HG02610 (cell line): ENCODE measurements at regions not wholly inside any gene's neighbourhood (a gene's known extent, or its start where the extent isn't known, plus 50 kb on each side); places are given as distances from the start of the nearest gene placed in this dataset.
"Not testable (repeated sequence)": the region's sequence is repeated elsewhere in the genome, so short reads cannot be mapped to it uniquely, and the experiment has no call there.

Source experiments
- ATAC-seq: cut with Tn5 transposase; IDR thresholded peaks from one replicate; pipeline ENCODE4 v1.9.1; 2021; ENCODE audit warnings: mild to moderate bottlenecking, moderate library complexity; ENCODE audit not compliant: unreplicated experiment

DNA sequence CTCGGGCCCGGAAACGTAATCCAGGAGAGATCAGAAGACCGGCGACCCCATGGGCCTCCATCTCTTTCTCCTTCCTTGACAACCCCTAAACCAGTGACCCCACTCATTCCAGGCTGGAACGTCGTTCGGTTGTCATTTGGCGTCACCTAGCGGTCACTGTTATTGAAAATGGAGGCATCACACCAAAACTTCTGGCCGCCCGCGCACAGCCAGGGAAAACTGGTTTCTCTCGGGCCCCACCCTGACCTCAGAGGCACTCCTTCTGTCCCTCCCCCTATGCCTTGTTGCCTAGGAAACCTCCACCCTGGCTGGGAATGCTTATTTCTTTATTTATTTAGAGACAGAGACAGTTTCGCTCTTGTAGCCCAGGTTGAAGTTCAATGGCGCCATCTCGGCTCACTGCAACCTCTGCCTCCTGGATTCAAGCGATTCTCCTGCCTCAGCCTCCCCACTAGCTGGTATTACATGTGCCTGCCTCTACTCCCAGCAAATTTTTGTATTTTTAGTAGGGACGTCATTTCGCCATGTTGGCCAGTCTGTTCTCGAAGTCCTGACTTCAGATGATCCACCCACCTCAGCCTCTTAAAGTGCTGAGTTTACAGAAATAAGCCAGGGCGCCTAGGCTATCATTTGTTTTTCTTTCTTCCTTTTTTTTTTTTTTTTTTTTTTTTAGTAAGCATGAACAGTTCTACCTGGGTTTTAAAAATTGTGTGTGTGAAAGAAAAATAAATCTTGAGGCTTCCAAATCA, 2144.1 kb upstream of the TPTE start:
- ATAC-seq: not testable (repeated sequence)

DNA sequence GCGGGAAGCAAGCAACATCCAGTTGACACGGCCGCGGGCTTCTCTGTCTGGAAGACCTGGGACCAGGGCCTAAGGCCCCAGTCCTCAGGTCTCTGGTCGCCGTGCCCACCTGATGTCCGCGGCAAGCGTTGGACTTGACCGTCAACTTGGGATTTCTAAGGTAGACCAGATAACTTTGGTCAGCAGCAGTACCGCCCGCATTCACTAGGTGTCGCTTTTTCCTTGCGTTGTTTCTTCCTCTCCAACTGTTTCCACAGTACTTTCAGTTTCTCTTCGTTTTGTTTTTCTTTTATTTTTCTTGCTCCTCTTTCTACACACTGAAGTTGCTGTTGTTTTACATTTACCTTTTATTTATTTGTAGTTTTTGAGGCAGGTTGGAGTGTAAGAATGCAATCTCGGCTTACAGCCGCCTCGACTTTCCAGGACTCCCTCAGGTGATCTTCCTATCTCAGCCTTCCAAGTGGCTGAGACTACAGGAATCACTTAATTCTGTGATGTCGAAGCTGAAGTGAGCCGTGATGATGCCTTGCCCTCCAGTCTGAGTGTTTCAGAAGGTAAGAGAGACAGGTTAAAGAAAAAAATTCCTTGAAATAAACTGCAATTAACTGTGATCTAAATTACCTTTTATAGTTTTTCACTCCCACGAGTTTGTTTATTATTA, 2140.8 kb upstream of the TPTE start:
- ATAC-seq: not testable (repeated sequence)

DNA sequence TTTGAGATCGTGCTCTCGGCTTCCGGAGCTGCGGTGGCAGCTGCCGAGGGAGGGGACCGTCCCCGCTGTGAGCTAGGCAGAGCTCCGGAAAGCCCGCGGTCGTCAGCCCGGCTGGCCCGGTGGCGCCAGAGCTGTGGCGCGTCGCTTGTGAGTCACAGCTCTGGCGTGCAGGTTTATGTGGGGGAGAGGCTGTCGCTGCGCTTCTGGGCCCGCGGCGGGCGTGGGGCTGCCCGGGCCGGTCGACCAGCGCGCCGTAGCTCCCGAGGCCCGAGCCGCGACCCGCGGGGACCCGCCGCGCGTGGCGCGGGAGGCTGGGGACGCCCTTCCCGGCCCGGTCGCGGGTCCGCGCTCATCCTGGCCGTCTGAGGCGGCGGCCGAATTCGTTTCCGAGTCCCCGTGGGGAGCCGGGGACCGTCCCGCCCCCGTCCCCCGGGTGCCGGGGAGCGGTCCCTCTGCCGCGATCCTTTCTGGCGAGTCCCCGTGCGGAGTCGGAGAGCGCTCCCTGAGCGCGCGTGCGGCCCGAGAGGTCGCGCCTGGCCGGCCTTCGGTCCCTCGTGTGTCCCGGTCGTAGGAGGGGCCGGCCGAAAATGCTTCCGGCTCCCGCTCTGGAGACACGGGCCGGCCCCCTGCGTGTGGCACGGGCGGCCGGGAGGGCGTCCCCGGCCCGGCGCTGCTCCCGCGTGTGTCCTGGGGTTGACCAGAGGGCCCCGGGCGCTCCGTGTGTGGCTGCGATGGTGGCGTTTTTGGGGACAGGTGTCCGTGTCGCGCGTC, 2133.0 kb upstream of the TPTE start:
- ATAC-seq: not testable (repeated sequence)

DNA sequence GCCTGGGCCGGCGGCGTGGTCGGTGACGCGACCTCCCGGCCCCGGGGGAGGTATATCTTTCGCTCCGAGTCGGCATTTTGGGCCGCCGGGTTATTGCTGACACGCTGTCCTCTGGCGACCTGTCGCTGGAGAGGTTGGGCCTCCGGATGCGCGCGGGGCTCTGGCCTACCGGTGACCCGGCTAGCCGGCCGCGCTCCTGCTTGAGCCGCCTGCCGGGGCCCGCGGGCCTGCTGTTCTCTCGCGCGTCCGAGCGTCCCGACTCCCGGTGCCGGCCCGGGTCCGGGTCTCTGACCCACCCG, 2132.5 kb upstream of the TPTE start:
- not testable (repeated sequence) for ATAC-seq

DNA sequence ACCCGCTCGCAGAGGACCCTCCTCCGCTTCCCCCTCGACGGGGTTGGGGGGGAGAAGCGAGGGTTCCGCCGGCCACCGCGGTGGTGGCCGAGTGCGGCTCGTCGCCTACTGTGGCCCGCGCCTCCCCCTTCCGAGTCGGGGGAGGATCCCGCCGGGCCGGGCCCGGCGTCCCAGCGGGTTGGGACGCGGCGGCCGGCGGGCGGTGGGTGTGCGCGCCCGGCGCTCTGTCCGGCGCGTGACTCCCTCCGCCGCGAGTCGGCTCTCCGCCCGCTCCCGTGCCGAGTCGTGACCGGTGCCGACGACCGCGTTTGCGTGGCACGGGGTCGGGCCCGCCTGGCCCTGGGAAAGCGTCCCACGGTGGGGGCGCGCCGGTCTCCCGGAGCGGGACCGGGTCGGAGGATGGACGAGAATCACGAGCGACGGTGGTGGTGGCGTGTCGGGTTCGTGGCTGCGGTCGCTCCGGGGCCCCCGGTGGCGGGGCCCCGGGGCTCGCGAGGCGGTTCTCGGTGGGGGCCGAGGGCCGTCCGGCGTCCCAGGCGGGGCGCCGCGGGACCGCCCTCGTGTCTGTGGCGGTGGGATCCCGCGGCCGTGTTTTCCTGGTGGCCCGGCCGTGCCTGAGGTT, 2130.7 kb upstream of the TPTE start:
- ATAC-seq: not testable (repeated sequence)

DNA sequence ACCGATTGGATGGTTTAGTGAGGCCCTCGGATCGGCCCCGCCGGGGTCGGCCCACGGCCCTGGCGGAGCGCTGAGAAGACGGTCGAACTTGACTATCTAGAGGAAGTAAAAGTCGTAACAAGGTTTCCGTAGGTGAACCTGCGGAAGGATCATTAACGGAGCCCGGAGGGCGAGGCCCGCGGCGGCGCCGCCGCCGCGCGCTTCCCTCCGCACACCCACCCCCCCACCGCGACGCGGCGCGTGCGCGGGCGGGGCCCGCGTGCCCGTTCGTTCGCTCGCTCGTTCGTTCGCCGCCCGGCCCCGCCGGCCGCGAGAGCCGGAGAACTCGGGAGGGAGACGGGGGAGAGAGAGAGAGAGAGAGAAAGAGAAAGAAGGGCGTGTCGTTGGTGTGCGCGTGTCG, 2127.0 kb upstream of the TPTE start:
- ATAC-seq: not testable (repeated sequence)

DNA sequence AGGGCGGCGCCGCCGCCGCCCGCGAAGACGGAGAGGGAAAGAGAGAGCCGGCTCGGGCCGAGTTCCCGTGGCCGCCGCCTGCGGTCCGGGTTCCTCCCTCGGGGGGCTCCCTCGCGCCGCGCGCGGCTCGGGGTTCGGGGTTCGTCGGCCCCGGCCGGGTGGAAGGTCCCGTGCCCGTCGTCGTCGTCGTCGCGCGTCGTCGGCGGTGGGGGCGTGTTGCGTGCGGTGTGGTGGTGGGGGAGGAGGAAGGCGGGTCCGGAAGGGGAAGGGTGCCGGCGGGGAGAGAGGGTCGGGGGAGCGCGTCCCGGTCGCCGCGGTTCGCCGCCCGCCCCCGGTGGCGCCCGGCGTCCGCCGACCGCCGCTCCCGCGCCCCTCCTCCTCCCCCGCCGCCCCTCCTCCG, 2125.4 kb upstream of the TPTE start:
- ATAC-seq: not testable (repeated sequence)

DNA sequence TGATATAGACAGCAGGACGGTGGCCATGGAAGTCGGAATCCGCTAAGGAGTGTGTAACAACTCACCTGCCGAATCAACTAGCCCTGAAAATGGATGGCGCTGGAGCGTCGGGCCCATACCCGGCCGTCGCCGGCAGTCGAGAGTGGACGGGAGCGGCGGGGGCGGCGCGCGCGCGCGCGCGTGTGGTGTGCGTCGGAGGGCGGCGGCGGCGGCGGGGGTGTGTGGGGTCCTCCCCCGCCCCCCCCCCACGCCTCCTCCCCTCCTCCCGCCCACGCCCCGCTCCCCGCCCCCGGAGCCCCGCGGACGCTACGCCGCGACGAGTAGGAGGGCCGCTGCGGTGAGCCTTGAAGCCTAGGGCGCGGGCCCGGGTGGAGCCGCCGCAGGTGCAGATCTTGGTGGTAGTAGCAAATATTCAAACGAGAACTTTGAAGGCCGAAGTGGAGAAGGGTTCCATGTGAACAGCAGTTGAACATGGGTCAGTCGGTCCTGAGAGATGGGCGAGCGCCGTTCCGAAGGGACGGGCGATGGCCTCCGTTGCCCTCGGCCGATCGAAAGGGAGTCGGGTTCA, 2122.4 kb upstream of the TPTE start:
- not testable (repeated sequence) for ATAC-seq

DNA sequence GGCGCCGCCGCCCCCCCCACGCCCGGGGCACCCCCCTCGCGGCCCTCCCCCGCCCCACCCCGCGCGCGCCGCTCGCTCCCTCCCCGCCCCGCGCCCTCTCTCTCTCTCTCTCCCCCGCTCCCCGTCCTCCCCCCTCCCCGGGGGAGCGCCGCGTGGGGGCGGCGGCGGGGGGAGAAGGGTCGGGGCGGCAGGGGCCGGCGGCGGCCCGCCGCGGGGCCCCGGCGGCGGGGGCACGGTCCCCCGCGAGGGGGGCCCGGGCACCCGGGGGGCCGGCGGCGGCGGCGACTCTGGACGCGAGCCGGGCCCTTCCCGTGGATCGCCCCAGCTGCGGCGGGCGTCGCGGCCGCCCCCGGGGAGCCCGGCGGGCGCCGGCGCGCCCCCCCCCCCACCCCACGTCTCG, 2121.5 kb upstream of the TPTE start:
- not testable (repeated sequence) for ATAC-seq

DNA sequence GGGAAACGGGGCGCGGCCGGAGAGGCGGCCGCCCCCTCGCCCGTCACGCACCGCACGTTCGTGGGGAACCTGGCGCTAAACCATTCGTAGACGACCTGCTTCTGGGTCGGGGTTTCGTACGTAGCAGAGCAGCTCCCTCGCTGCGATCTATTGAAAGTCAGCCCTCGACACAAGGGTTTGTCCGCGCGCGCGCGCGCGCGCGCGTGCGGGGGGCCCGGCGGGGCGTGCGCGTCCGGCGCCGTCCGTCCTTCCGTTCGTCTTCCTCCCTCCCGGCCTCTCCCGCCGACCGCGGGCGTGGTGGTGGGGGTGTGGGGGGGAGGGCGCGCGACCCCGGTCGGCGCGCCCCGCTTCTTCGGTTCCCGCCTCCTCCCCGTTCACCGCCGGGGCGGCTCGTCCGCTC, 2119.6 kb upstream of the TPTE start:
- not testable (repeated sequence) for ATAC-seq

DNA sequence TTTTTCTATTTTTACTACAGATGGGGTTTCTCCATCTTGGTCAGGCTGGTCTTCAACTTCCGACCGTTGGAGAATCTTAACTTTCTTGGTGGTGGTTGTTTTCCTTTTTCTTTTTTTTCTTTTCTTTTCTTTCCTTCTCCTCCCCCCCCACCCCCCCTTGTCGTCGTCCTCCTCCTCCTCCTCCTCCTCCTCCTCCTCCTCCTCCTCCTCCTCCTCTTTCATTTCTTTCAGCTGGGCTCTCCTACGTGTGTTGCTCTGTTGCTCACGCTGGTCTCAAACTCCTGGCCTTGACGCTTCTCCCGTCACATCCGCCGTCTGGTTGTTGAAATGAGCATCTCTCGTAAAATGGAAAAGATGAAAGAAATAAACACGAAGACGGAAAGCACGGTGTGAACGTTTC, 2115.1 kb upstream of the TPTE start:
- ATAC-seq: not testable (repeated sequence)

DNA sequence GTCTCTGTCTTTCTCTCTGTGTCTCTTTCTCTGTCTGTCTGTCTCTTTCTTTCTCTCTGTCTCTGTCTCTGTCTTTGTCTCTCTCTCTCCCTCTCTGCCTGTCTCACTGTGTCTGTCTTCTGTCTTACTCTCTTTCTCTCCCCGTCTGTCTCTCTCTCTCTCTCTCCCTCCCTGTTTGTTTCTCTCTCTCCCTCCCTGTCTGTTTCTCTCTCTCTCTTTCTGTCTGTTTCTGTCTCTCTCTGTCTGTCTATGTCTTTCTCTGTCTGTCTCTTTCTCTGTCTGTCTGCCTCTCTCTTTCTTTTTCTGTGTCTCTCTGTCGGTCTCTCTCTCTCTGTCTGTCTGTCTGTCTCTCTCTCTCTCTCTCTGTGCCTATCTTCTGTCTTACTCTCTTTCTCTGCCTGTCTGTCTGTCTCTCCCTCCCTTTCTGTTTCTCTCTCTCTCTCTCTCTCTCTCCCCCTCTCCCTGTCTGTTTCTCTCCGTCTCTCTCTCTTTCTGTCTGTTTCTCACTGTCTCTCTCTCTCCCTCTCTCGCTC, 2110.2 kb upstream of the TPTE start:
- not testable (repeated sequence) for ATAC-seq

DNA sequence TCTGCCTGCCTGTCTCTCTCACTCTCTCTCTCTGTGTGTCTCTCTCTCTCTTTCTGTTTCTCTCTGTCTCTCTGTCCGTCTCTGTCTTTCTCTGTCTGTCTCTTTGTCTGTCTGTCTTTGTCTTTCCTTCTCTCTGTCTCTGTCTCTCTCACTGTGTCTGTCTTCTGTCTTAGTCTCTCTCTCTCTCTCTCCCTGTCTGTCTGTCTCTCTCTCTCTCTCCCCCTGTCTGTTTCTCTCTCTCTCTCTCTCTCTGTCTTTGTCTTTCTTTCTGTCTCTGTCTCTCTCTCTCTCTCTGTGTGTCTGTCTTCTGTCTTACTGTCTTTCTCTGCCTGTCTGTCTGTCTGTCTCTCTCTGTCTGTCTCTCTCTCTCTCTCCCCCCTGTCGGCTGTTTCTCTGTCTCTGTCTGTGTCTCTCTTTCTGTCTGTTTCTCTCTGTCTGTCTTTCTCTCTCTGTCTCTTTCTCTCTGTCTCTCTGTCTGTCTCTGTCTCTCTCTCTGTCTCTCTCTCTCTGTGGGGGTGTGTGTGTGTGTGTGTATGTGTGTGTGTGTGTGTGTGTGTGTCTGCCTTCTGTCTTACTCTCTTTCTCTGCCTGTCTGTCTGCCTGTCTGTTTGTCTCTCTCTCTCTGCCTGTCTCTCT, 2101.3 kb upstream of the TPTE start:
- ATAC-seq: peak; percentile 88

DNA sequence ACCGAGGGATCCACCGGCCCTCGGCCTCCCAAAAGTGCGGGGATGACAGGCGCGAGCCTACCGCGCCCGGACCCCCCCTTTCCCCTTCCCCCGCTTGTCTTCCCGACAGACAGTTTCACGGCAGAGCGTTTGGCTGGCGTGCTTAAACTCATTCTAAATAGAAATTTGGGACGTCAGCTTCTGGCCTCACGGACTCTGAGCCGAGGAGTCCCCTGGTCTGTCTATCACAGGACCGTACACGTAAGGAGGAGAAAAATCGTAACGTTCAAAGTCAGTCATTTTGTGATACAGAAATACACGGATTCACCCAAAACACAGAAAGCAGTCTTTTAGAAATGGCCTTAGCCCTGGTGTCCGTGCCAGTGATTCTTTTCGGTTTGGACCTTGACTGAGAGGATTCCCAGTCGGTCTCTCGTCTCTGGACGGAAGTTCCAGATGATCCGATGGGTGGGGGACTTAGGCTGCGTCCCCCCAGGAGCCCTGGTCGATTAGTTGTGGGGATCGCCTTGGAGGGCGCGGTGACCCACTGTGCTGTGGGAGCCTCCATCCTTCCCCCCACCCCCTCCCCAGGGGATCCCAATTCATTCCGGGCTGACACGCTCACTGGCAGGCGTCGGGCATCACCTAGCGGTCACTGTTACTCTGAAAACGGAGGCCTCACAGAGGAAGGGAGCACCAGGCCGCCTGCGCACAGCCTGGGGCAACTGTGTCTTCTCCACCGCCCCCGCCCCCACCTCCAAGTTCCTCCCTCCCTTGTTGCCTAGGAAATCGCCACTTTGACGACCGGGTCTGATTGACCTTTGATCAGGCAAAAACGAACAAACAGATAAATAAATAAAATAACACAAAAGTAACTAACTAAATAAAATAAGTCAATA, 2093.4 kb upstream of the TPTE start:
- ATAC-seq: peak; percentile 46

DNA sequence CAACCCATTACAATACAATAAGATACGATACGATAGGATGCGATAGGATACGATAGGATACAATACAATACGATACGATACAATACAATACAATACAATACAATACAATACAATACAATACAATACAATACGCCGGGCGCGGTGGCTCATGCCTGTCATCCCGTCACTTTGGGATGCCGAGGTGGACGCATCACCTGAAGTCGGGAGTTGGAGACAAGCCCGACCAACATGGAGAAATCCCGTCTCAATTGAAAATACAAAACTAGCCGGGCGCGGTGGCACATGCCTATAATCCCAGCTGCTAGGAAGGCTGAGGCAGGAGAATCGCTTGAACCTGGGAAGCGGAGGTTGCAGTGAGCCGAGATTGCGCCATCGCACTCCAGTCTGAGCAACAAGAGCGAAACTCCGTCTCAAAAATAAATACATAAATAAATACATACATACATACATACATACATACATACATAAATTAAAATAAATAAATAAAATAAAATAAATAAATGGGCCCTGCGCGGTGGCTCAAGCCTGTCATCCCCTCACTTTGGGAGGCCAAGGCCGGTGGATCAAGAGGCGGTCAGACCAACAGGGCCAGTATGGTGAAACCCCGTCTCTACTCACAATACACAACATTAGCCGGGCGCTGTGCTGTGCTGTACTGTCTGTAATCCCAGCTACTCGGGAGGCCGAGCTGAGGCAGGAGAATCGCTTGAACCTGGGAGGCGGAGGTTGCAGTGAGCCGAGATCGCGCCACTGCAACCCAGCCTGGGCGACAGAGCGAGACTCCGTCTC, 2092.5 kb upstream of the TPTE start:
- peak; percentile 82 for ATAC-seq

DNA sequence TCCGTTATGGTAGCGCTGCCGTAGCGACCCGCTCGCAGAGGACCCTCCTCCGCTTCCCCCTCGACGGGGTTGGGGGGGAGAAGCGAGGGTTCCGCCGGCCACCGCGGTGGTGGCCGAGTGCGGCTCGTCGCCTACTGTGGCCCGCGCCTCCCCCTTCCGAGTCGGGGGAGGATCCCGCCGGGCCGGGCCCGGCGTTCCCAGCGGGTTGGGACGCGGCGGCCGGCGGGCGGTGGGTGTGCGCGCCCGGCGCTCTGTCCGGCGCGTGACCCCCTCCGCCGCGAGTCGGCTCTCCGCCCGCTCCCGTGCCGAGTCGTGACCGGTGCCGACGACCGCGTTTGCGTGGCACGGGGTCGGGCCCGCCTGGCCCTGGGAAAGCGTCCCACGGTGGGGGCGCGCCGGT, 2086.7 kb upstream of the TPTE start:
- ATAC-seq: not testable (repeated sequence)

DNA sequence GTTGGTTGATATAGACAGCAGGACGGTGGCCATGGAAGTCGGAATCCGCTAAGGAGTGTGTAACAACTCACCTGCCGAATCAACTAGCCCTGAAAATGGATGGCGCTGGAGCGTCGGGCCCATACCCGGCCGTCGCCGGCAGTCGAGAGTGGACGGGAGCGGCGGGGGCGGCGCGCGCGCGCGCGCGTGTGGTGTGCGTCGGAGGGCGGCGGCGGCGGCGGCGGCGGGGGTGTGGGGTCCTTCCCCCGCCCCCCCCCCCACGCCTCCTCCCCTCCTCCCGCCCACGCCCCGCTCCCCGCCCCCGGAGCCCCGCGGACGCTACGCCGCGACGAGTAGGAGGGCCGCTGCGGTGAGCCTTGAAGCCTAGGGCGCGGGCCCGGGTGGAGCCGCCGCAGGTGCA, 2078.3 kb upstream of the TPTE start:
- not testable (repeated sequence) for ATAC-seq

DNA sequence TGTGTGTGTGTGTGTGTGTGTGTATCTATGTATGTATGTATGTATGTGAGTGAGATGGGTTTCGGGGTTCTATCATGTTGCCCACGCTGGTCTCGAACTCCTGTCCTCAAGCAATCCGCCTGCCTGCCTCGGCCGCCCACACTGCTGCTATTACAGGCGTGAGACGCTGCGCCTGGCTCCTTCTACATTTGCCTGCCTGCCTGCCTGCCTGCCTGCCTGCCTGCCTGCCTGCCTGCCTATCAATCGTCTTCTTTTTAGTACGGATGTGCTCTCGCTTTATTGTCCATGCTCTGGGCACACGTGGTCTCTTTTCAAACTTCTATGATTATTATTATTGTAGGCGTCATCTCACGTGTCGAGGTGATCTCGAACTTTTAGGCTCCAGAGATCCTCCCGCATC, 2071.6 kb upstream of the TPTE start:
- ATAC-seq: not testable (repeated sequence)
